ENCODE measurements at regions not wholly inside any gene's neighbourhood (a gene's known extent, or its start where the extent isn't known, plus 50 kb on each side); places are given as distances from the start of the nearest gene placed in this dataset.

- TF ChIP-seq SMC3 (conservative IDR thresholded peaks at IDR 0.05; ENCODE audit: poor library complexity) (no peak), TAF1 (IDR thresholded peaks at IDR 0.05; ENCODE audit: low read depth) (no peak), RAD21 (conservative IDR thresholded peaks at IDR 0.05) (no peak), REST (IDR thresholded peaks at IDR 0.05; ENCODE audit: borderline replicate concordance) (no peak), EZH2 (IDR thresholded peaks at IDR 0.05; ENCODE audit: borderline replicate concordance, insufficient read depth, low read length, poor library complexity, severe bottlenecking) (no peak), EP300 (conservative IDR thresholded peaks at IDR 0.05; ENCODE audit: poor library complexity, severe bottlenecking) (no peak), CTCF (IDR thresholded peaks at IDR 0.05; ENCODE audit: poor library complexity, severe bottlenecking) (no peak), POLR2AphosphoS5 (IDR thresholded peaks at IDR 0.05) (no peak), MXI1 (conservative IDR thresholded peaks at IDR 0.05; ENCODE audit: poor library complexity, severe bottlenecking) (no peak)
- Histone ChIP-seq H3K27me3 (ENCODE audit: insufficient read depth, low read depth, low read length) (no peaks in the 10 kb centered on the region), H2AFZ (ENCODE audit: low read depth, low read length) (no peak overlapping the region), H3K4me3 (ENCODE audit: low read length) (no peak overlapping the region), H3K36me3 (ENCODE audit: insufficient read depth, low read length) (no peaks in the 10 kb centered on the region), H3K9me2 (ENCODE audit: insufficient read depth, low read length) (no peaks in the 10 kb centered on the region), H3K4me2 (ENCODE audit: low read length) (no peak overlapping the region), H3K9ac (ENCODE audit: low read length) (no peak overlapping the region), H3K27ac (ENCODE audit: low read length) (no peak overlapping the region), H3K9me3 (ENCODE audit: low read length) (no peaks in the 10 kb centered on the region), H4K20me1 (ENCODE audit: insufficient read depth) (no peaks in the 10 kb centered on the region), H3K79me2 (replicated peaks; ENCODE audit: insufficient read depth, low read length) (no peaks in the 10 kb centered on the region), H3F3A (ENCODE audit: insufficient read depth, low read length, poor library complexity, severe bottlenecking) (no peaks in the 10 kb centered on the region)
Measured at GRCh38 chr5:74309050-74309449, 331.5 kb downstream of the ENC1 start.

GRCh38 chr5:74306845-74307244 lies 333.7 kb downstream of the ENC1 start:
- Histone ChIP-seq H3K9me2 (ENCODE audit: insufficient read depth, low read length) (no peaks in the 10 kb centered on the region), H3F3A (ENCODE audit: insufficient read depth, low read length, poor library complexity, severe bottlenecking) (no peaks in the 10 kb centered on the region), H3K4me3 (ENCODE audit: low read length) (no peak overlapping the region), H3K9me3 (ENCODE audit: low read length) (no peaks in the 10 kb centered on the region), H3K79me2 (replicated peaks; ENCODE audit: insufficient read depth, low read length) (no peaks in the 10 kb centered on the region), H3K27me3 (ENCODE audit: insufficient read depth, low read depth, low read length) (no peaks in the 10 kb centered on the region), H3K36me3 (ENCODE audit: insufficient read depth, low read length) (no peaks in the 10 kb centered on the region), H2AFZ (ENCODE audit: low read depth, low read length) (no peak overlapping the region), H4K20me1 (ENCODE audit: insufficient read depth) (no peaks in the 10 kb centered on the region), H3K27ac (ENCODE audit: low read length) (no peak overlapping the region), H3K9ac (ENCODE audit: low read length) (no peak overlapping the region), H3K4me2 (ENCODE audit: low read length) (no peak overlapping the region)
- no peak for TF ChIP-seq POLR2AphosphoS5 (IDR thresholded peaks at IDR 0.05)
- TF ChIP-seq CTCF (IDR thresholded peaks at IDR 0.05; ENCODE audit: poor library complexity, severe bottlenecking) = no peak
- TF ChIP-seq REST (IDR thresholded peaks at IDR 0.05; ENCODE audit: borderline replicate concordance) = no peak
- no peak for TF ChIP-seq RAD21 (conservative IDR thresholded peaks at IDR 0.05)
- TF ChIP-seq SMC3 (conservative IDR thresholded peaks at IDR 0.05; ENCODE audit: poor library complexity) = no peak
- no peak for TF ChIP-seq TAF1 (IDR thresholded peaks at IDR 0.05; ENCODE audit: low read depth)
- TF ChIP-seq EP300 (conservative IDR thresholded peaks at IDR 0.05; ENCODE audit: poor library complexity, severe bottlenecking) = no peak
- TF ChIP-seq EZH2 (IDR thresholded peaks at IDR 0.05; ENCODE audit: borderline replicate concordance, insufficient read depth, low read length, poor library complexity, severe bottlenecking) = no peak
- TF ChIP-seq MXI1 (conservative IDR thresholded peaks at IDR 0.05; ENCODE audit: poor library complexity, severe bottlenecking) = no peak
